Skin epidermis (tissue), 12 donors: ENCODE measurements at regions not wholly inside any gene's neighbourhood (a gene's known extent, or its start where the extent isn't known, plus 50 kb on each side); places are given as distances from the start of the nearest gene placed in this dataset.
"Not testable (repeated sequence)": the region's sequence is repeated elsewhere in the genome, so short reads cannot be mapped to it uniquely, and the experiment has no call there.

Source experiments
- H3K27ac ChIP-seq, 21 experiments: fragments of 200-600 bp; sonication (generic) in 11 of 21; one replicate each; pipeline ENCODE4 v1.5.0; 2020; ENCODE audit warnings: mild to moderate bottlenecking in 3 of 21, inconsistent platforms in 2 of 21, moderate library complexity in 2 of 21
- H3K4me3 ChIP-seq, 7 experiments: fragments of 200-600 bp; sonication (generic) in 2 of 7; one replicate each; pipeline ENCODE4 v1.5.0; 2020; ENCODE audit warnings: inconsistent platforms in 2 of 7, mild to moderate bottlenecking in 2 of 7, moderate library complexity in 1 of 7

DNA sequence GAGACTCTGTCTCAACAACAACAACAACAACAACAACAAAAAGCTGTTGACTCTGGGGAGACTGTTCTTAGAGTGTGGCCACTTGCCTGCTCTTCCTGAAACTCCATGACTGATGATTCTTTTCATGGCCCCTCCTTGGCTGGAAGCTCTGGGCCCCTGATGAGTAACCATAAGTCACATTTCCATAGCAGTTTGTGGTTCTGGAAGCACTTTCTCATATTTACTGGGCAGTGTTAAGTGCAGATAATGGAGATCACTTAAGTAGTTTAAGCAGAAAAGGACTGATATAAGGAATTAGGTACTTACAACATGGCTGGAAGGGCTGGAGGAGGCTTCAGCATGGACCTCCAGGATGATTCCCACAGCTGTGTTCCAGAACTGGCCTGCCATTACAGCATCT lies 147.3 kb upstream of the DLX2 start:
- no peak overlapping the region for H3K4me3 ChIP-seq
- H3K27ac ChIP-seq: peak overlapping the region in 2 of 21 experiments; percentile 40 to 86

GRCh38 chr2:172251231-172251630 lies 148.5 kb upstream of the DLX2 start:
- Histone ChIP-seq H3K4me3 (no peak overlapping the region), H3K27ac (peak overlapping the region in 7 of 21 experiments; percentile 12 to 86 (median 40))

DNA sequence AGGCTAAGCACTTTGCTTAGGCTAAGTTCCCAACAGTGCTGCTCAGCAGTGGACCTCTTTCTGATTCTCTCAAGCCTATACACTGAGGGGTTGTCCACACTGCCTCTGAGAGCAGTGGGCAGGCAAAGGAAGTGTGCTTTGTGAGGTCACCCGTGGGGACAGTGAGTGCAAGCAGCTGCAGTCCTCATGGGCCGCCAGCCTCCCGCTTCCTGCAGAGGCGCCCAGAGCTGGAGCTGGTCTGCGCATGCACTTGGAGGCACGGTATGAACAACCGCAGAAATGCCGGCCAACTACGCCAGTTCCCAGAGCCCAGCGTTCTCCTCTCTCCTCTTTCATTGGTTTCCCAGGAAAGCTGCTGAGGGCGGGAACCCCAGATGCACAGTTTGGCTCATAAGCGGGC lies 149.5 kb upstream of the DLX2 start:
- no peak overlapping the region for H3K4me3 ChIP-seq
- H3K27ac ChIP-seq: peak overlapping the region in 12 of 21 experiments; percentile 4 to 86 (median 47)

- H3K4me3 ChIP-seq: no peak overlapping the region
- H3K27ac ChIP-seq: peak overlapping the region in 18 of 21 experiments; percentile 11 to 74 (median 50)
Measured at GRCh38 chr2:172253190-172254052, 150.7 kb upstream of the DLX2 start.

DNA sequence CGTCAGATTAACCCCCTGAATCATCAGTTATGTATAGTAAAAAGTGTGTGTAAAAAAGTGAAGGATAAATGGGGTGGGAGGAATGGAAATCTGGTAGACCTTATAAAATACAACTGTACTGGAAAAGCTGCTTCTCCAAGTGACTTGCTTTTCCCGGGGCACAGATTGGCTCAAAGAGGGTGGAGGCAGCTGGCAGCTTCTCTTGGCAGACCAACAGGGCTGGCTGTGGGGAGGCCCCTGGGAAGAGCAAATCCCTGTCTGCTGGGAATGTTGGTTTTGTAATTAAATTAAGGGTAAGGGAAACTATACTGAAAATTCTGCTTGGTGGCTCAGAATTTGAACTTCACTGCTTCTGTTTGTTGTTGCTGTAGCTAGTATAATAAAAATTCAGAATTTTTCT lies 154.2 kb upstream of the DLX2 start:
- H3K27ac ChIP-seq: no peak overlapping the region
- H3K4me3 ChIP-seq: no peak overlapping the region

DNA sequence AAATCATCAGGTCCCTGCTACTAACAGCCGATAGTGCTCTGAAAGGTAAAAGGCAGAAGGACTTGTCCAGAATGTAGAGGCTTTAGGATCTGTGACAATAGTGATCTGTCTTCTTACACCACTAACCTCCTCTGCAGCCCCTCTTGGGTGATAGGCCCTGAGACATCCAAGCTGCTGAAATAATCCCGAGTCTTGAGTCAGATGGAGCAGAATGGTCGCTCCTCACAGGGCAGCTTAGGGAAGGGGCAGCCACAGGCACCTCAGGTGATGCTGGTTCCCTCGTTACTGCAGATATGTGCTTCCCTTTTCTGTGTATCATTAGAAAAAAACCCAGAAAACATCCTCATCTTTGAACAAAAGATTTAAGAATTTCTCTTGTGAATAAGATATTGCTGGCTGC lies 157.1 kb upstream of the DLX2 start:
- Histone ChIP-seq H3K4me3 (no peak overlapping the region), H3K27ac (peak overlapping the region in 1 of 21 experiments; percentile 74)

DNA sequence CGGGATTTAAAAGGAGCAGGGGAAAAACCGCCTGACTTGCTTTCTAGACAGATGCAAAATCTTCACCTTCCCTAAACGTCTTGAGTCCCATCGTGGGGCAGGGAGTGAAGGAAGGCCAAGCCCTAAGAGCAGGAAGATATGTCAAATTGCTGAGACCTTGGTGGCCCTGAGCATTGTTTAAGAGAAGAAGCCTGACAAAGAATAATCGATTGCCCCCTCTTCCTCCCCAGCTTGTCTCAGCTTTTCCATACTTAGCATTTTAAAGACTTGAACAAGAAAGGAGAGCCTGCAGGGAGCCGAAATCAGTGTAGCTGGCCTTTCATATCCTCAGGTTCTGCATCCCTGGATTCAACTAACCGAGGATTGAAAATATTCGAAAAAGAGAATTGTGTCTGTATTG lies 157.6 kb upstream of the DLX2 start:
- no peak overlapping the region for H3K4me3 ChIP-seq
- peak overlapping the region in 4 of 21 experiments; percentile 2 to 74 (median 52) for H3K27ac ChIP-seq

DNA sequence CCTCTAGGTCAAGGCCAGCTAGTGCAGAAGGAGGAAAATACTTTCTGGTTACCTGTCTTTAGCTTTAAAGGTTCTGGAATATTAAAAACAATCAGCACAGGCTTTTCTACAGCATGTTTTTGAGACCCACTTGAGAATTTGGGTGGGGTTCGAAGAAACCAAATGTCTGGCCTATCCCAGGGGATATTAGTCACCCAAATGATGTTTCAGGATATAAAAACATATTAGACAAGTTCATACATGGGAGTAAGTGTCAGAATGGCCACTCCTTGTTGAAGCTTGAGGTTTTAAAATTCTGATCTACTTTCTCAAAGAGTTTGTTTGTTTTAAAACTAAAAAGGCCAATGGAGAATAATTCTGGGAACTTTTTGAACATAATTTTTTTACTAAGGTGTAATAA lies 158.6 kb upstream of the DLX2 start:
- H3K4me3 ChIP-seq: no peak overlapping the region
- peak overlapping the region in 8 of 21 experiments; percentile 4 to 74 (median 58) for H3K27ac ChIP-seq

DNA sequence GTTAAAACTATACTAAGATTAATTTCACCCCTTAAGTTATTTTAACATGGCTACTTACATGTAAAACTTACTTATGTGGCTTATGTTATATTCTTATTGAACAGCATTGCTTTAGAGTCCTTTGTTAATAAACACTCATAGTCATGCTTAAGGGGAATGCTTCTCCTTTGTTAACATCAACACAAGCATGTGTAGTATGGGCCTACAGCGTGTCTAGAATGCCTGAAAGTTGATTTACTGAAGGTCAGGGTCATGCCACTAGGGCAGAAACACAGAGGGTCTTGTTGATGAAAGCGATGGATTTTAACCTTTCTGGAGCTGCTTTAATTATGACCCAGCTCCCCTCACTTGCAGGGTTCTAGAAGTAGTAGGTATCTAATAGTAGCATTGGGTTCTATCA lies 159.8 kb upstream of the DLX2 start:
- H3K4me3 ChIP-seq: no peak overlapping the region

GRCh38 chr2:172264820-172265219 lies 162.1 kb upstream of the DLX2 start:
- H3K4me3 ChIP-seq, H3K27ac ChIP-seq: not testable (repeated sequence)

More for the DNA sequence above, 159.8 kb upstream of the DLX2 start:
- peak overlapping the region in 2 of 21 experiments; percentile 18 to 64 for H3K27ac ChIP-seq

GRCh38 chr2:172269507-172270244 lies 157.7 kb upstream of the ITGA6 start:
- not testable (repeated sequence) for H3K4me3 ChIP-seq, H3K27ac ChIP-seq

- no peak overlapping the region for H3K4me3 ChIP-seq
- H3K27ac ChIP-seq: no peak overlapping the region
Measured at GRCh38 chr2:172270278-172271079, 156.9 kb upstream of the ITGA6 start.

- H3K27ac ChIP-seq: no peak overlapping the region
- H3K4me3 ChIP-seq: no peak overlapping the region
Measured at GRCh38 chr2:172273910-172274571, 153.3 kb upstream of the ITGA6 start.

DNA sequence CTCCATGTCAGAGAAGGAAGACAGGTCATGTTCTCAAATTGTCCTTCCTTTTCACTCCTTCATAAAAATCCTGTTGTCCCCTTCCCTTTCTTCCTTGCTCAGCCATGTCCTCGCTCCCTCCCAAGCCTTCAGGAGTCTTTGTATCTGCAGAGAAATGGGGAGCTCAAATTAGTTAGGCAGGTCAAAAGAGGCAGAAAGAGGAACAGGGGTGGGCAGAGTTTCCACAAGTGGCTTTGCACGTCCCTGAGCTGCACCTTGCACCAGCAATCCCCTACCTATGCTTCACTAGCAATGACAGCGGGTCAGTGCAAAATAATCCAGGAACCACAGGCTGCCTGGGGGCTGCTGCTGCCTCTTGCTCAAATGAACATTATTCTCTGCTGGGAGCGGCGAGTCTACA lies 152.1 kb upstream of the ITGA6 start:
- H3K27ac ChIP-seq: no peak overlapping the region
- no peak overlapping the region for H3K4me3 ChIP-seq

- H3K27ac ChIP-seq: no peak overlapping the region
- no peak overlapping the region for H3K4me3 ChIP-seq
Measured at GRCh38 chr2:172276961-172277360, 150.4 kb upstream of the ITGA6 start.

DNA sequence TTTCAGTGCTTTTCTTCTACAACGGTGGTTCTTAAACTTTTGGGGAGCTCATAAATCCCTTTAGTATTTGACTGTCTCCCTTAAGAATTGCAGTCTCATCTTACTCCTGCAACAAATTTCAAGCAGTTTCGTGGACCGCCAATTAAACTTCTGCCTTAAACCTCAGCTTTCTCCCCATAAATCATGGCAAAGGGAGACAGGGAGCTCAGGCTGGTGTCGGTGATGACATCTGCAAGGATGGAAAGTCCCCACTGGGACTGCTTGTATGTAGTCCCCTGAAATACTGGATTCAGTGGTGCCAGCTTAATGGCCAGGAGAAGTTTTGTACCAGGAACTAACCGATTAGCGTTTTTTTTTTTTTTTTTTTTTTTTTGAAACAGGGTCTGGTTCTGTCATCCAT lies 148.7 kb upstream of the ITGA6 start:
- Histone ChIP-seq H3K27ac (no peak overlapping the region), H3K4me3 (no peak overlapping the region)

- no peak overlapping the region for H3K4me3 ChIP-seq
- no peak overlapping the region for H3K27ac ChIP-seq
Measured at GRCh38 chr2:172279214-172279613, 148.2 kb upstream of the ITGA6 start.

DNA sequence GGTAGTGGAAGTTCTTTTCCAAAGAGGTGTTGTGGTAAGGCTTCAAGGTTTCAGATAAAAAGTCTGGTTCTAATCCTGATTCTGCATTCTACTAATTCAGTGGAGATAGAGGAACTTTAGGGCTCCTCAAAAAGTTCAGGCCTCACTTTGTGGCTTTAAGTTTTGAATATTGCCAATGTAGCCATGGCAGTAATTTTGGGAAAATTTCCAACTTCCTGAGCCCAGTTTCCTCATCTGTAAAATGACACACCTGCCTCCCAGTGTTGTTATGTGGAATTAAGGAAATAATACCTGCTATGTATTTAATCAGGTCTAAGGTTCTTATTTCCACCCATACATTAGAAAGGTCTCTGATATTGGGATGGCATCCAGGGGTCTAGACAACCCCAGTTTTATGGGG lies 147.6 kb upstream of the ITGA6 start:
- no peak overlapping the region for H3K27ac ChIP-seq
- H3K4me3 ChIP-seq: no peak overlapping the region

- H3K4me3 ChIP-seq: no peak overlapping the region
Measured at GRCh38 chr2:172280571-172281361, 146.6 kb upstream of the ITGA6 start.

More at GRCh38 chr2:172280571-172281361, 146.6 kb upstream of the ITGA6 start:
- peak overlapping the region in 3 of 21 experiments; percentile 3 to 27 (median 14) for H3K27ac ChIP-seq
